WERI-Rb-1 (cell line): ENCODE measurements at regions not wholly inside any gene's neighbourhood (a gene's known extent, or its start where the extent isn't known, plus 50 kb on each side); places are given as distances from the start of the nearest gene placed in this dataset.
"Not testable (repeated sequence)": the region's sequence is repeated elsewhere in the genome, so short reads cannot be mapped to it uniquely, and the experiment has no call there.

ENCODE experiments used
- DNase-seq: peaks from one replicate; pipeline ENCODE4 v3.0.0-alpha.2; 2020
- H3K27ac ChIP-seq: fragments of 250-450 bp; sonication (Bioruptor Pico); 2 replicates; pipeline ENCODE4 v1.5.1; 2020; ENCODE audit warnings: mild to moderate bottlenecking, moderate library complexity
- H3K27me3 ChIP-seq: fragments of 250-450 bp; sonication (Bioruptor Pico); 2 replicates; pipeline ENCODE4 v1.5.1; 2021; ENCODE audit warnings: mild to moderate bottlenecking, low read depth, moderate library complexity; ENCODE audit not compliant: insufficient read depth, severe bottlenecking
- H3K36me3 ChIP-seq: fragments of 250-450 bp; sonication (Bioruptor Pico); 2 replicates; pipeline ENCODE4 v1.5.1; 2020; ENCODE audit warnings: mild to moderate bottlenecking, moderate library complexity
- H3K4me3 ChIP-seq: 2 replicates; pipeline ENCODE4 v1.5.1; 2011; ENCODE audit warnings: low read depth, mild to moderate bottlenecking, control low read depth, low read length
- H3K9me3 ChIP-seq: fragments of 250-450 bp; sonication (Bioruptor Pico); 2 replicates; pipeline ENCODE4 v1.5.1; 2021; ENCODE audit warnings: mild to moderate bottlenecking, moderate library complexity; ENCODE audit not compliant: severe bottlenecking
- TF ChIP-seq, protein P1 (sequence below): IDR thresholded peaks from 2 replicates; pipeline ENCODE4 v1.5.1; 2011; ENCODE audit warnings: low read depth, mild to moderate bottlenecking, control low read depth, inconsistent platforms, low read length

DNA sequence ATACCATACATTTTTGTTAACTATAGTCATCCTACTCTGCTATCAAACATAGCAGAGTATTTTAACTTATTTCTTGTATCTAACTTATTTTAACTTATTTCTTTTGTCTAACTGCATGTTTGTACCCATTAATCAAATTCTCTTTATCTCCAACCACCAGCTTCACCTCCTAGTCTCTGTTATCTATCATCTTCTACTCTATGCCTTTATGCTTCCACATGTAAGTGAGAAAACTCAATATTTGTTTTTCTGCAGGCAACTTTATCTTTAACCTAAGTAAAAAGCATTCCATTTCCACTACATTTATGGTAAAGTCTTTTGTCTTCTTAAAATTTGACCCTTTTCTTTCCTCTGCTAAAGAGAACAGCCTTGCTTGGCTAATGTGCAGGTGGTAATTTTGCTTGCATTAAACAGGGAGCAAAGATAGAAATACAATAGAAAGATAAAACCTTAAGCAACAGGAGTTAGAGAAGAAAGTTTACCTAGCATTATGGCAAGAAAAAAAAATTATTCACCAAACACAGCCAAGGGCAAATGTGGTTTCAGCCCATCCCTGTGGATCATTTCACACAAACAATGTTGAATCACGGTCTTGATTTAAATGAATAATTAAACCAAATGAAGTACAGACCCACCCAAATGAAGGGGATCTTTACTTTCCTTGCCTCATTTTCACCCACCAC is 110.9 kb upstream of the TSPAN8 start:
- no peak for DNase-seq
- TF ChIP-seq, protein P1, sequence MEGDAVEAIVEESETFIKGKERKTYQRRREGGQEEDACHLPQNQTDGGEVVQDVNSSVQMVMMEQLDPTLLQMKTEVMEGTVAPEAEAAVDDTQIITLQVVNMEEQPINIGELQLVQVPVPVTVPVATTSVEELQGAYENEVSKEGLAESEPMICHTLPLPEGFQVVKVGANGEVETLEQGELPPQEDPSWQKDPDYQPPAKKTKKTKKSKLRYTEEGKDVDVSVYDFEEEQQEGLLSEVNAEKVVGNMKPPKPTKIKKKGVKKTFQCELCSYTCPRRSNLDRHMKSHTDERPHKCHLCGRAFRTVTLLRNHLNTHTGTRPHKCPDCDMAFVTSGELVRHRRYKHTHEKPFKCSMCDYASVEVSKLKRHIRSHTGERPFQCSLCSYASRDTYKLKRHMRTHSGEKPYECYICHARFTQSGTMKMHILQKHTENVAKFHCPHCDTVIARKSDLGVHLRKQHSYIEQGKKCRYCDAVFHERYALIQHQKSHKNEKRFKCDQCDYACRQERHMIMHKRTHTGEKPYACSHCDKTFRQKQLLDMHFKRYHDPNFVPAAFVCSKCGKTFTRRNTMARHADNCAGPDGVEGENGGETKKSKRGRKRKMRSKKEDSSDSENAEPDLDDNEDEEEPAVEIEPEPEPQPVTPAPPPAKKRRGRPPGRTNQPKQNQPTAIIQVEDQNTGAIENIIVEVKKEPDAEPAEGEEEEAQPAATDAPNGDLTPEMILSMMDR = no peak
- H3K36me3 ChIP-seq = no peaks in the 10 kb centered on the region
- no peak overlapping the region for H3K4me3 ChIP-seq
- no peak overlapping the region for H3K27ac ChIP-seq
- H3K27me3 ChIP-seq = no peaks in the 10 kb centered on the region
- no peaks in the 10 kb centered on the region for H3K9me3 ChIP-seq

DNA sequence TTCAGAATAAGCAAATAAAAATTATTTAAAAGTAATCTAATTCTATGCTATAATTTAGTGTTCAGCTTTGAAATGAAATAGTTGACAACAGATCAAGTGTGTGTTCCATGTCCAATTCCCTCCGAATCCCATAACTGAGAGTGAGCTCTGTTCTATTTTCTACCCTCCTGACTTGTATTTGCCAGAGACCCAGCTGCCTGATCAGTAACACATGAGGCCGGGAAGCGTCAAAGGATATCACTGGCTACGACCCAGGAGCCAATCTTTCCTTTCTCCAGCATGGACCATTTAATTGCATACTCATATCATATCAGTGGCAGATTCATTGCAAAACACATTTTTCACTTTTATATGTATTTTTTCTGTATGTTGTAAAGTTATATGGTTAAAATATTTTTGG is 108.8 kb upstream of the TSPAN8 start:
- DNase-seq = no peak
- Histone ChIP-seq H3K9me3 (no peaks in the 10 kb centered on the region), H3K27ac (no peak overlapping the region), H3K36me3 (no peaks in the 10 kb centered on the region), H3K27me3 (no peaks in the 10 kb centered on the region), H3K4me3 (no peak overlapping the region)
- TF ChIP-seq, protein P1 = no peak

DNA sequence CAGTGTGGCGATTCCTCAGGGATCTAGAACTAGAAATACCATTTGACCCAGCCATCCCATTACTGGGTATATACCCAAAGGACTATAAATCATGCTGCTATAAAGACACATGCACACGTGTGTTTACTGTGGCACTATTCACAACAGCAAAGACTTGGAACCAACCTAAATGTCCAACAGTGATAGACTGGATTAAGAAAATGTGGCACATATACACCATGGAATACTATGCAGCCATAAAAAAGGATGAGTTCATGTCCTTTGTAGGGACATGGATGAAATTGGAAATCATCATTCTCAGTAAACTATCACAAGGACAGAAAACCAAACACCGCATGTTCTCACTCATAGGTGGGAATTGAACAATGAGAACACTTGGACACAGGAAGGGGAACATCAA is 107.9 kb upstream of the TSPAN8 start:
- H3K9me3 ChIP-seq = not testable (repeated sequence)

DNA sequence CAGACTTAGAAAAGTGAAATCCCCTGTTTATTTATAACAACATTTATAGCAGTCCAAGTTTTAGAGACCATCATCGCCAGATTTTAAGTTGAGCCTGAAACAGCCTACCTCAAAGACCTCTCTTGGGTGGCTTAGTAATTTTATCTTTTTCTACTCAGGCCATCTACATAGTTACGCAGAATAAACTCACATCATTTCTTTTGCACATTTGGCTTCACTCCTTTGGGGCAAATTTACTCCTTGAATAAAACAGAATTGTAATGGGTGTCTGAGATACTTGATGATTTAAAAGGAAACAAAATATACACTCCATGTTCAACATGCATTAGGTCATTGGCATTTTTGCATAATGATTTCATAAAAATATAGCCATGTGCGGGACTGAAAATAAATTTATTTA is 104.7 kb upstream of the TSPAN8 start:
- H3K27me3 ChIP-seq = no peaks in the 10 kb centered on the region
- H3K9me3 ChIP-seq = no peaks in the 10 kb centered on the region
- TF ChIP-seq, protein P1 = no peak
- no peak for DNase-seq
- H3K36me3 ChIP-seq = no peaks in the 10 kb centered on the region
- H3K27ac ChIP-seq = no peak overlapping the region
- H3K4me3 ChIP-seq = no peak overlapping the region

More for the DNA sequence above, 107.9 kb upstream of the TSPAN8 start:
- H3K27ac ChIP-seq, H3K36me3 ChIP-seq, DNase-seq, H3K27me3 ChIP-seq, H3K4me3 ChIP-seq: not testable (repeated sequence)

DNA sequence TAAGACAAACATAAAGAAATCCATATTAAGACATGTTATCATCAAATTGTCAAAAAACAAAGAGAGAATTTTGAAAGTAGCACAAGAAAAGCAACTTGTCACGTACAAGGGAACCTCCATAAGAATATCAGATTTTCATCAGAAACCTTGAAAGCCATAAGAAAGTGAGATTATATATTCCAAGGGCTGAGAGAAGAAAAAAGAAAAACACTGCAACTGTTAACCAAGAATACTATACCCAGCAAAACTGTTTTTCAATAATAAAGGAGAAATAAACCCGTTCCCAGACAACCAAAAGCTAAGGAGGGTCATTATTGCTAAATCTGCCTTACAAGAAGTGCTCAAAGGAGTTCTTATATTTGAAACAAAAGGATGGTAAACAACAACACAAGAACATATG is 94.7 kb upstream of the TSPAN8 start:
- Histone ChIP-seq H3K36me3 (no peaks in the 10 kb centered on the region), H3K4me3 (no peak overlapping the region), H3K9me3 (no peaks in the 10 kb centered on the region), H3K27ac (no peak overlapping the region), H3K27me3 (no peaks in the 10 kb centered on the region)
- DNase-seq = no peak
- TF ChIP-seq, protein P1 = no peak

DNA sequence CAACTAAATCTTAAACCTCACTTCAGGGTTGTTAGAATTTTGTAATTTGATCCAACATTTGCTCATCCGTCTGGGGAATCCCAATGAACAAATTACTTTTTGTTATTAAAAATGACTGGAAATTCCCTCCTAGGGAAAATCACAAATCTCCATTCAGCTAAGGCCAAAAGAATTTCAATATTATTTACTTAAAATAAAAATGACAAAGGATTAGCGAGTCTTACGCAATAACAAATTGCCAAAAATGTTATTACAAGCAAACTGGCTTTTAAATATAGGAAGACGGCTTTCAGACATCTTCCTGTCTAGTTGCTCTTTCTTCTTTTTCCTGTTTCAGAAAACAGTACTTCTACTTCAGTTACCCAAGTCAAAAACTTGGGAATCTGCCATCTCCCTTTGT is 92.4 kb upstream of the TSPAN8 start:
- no peak overlapping the region for H3K4me3 ChIP-seq
- H3K36me3 ChIP-seq = no peaks in the 10 kb centered on the region
- no peaks in the 10 kb centered on the region for H3K9me3 ChIP-seq
- H3K27me3 ChIP-seq = no peaks in the 10 kb centered on the region
- H3K27ac ChIP-seq = no peak overlapping the region
- TF ChIP-seq, protein P1 = no peak
- no peak for DNase-seq
